ENCODE measurements at regions not wholly inside any gene's neighbourhood (a gene's known extent, or its start where the extent isn't known, plus 50 kb on each side); places are given as distances from the start of the nearest gene placed in this dataset.

DNA sequence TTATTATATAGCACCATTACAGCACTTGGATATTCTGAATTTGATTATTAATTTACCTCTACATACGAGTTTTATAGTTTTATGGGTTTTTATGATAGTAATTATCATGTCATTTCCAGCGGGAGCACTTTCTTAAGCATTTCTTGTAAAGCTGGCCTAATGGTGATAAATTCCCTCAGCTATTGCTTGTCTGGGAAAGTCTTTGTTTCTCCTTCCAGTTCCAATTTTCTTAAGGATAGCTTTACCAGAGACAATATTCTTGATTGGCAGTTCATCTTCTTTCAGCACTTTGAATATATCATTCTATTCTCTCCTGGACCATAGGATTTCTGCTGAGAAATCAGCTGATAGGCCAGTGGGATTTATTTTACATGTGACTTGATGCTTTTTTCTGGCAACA lies 505.4 kb downstream of the TMEM232 start:
- DNase-seq (ENCODE audit: low read depth): no peak
- H3K4me3 ChIP-seq (ENCODE audit: control insufficient read depth, low read depth, low read length): no peak overlapping the region
- no peak for TF ChIP-seq CTCF (IDR thresholded peaks at IDR 0.05; ENCODE audit: control insufficient read depth, insufficient read depth, low read depth, low read length, missing control alignments)

GRCh38 chr5:110224050-110224449 lies 502.4 kb downstream of the TMEM232 start:
- no peak overlapping the region for H3K4me3 ChIP-seq (ENCODE audit: control insufficient read depth, low read depth, low read length)
- TF ChIP-seq CTCF (IDR thresholded peaks at IDR 0.05; ENCODE audit: control insufficient read depth, insufficient read depth, low read depth, low read length, missing control alignments): no peak
- DNase-seq (ENCODE audit: low read depth): no peak

DNA sequence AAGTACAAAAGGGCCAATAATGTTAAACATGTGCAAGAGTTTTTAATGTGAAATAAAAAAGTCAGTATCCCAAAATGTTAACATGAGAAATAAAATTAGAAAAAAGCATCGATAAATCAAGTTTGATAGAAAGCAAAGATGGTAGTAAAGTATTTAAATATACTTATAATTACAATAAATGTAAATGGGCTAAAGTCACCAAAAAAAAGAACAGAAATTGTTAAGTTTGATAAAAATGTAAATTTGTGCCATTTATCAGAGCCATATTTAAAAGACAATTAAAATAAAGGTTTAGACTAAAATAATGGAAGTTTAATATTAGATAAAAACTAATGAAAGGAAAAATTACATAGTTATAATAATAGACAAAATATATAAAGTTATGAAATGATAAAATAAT lies 500.5 kb downstream of the TMEM232 start:
- DNase-seq (ENCODE audit: low read depth): no peak
- H3K4me3 ChIP-seq (ENCODE audit: control insufficient read depth, low read depth, low read length): no peak overlapping the region
- no peak for TF ChIP-seq CTCF (IDR thresholded peaks at IDR 0.05; ENCODE audit: control insufficient read depth, insufficient read depth, low read depth, low read length, missing control alignments)

DNA sequence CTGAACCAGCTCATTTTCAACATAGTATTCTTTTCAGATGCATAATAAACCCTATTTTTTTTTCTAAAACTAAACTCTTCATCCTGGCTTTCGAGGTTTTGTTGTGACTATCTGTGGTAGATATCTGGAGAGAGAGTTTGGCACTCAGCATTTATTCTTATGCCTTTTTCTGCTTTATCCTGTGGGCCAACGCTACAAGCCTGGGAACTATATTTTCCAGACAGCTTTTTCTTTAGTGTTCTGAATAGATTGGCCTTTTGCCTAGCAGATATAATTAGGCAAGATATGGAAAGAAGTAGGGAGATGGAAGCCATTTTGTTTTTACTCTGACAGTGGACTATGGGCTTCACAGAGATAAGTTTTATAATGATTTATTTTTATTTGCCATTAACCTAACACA lies 486.7 kb downstream of the TMEM232 start:
- no peak overlapping the region for H3K4me3 ChIP-seq (ENCODE audit: control insufficient read depth, low read depth, low read length)
- no peak for DNase-seq (ENCODE audit: low read depth)
- TF ChIP-seq CTCF (IDR thresholded peaks at IDR 0.05; ENCODE audit: control insufficient read depth, insufficient read depth, low read depth, low read length, missing control alignments): no peak

DNA sequence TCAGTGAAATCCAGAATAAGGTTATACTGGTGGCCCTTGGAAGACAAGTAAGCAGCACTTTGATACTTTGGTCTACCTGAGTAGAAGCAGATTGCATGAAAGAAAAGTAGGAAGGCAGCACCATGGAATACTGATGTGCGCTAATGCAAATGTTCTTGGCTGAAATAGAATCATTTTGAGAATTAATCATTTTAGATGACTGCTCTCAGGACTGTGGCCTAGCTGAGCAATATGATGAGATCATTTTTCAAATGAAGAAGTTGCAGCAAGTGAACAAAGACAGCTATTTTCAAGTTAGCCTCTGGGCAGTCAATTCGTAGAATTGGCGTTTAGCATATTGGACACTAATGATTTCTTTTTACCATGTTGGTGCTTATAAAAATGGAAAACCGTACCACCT lies 483.5 kb downstream of the TMEM232 start:
- no peak for DNase-seq (ENCODE audit: low read depth)
- no peak for TF ChIP-seq CTCF (IDR thresholded peaks at IDR 0.05; ENCODE audit: control insufficient read depth, insufficient read depth, low read depth, low read length, missing control alignments)
- H3K4me3 ChIP-seq (ENCODE audit: control insufficient read depth, low read depth, low read length): no peak overlapping the region

DNA sequence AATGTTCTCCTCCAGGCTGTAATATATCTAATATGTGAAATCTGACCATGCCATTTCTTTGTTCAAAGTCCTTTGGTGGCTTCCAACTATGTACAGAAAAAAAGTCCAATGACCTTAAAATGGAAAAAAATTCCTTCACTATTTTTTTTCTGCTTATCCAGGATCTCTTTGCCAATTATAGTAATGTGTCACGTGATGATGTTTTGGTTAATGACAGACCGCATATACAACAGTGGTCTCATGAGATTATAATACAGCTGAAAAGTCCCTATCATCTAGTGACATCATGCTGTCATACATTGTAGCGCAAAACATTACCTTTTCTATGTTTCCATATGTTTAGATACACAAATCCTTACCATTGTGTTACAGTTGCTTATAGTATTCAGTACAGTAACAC lies 477.6 kb downstream of the TMEM232 start:
- H3K4me3 ChIP-seq (ENCODE audit: control insufficient read depth, low read depth, low read length): no peak overlapping the region

More for the DNA sequence above, 477.6 kb downstream of the TMEM232 start:
- TF ChIP-seq CTCF (IDR thresholded peaks at IDR 0.05; ENCODE audit: control insufficient read depth, insufficient read depth, low read depth, low read length, missing control alignments): no peak
- no peak for DNase-seq (ENCODE audit: low read depth)
